GM12892 (cell line): ENCODE measurements at regions not wholly inside any gene's neighbourhood (a gene's known extent, or its start where the extent isn't known, plus 50 kb on each side); places are given as distances from the start of the nearest gene placed in this dataset.
"Not testable (repeated sequence)": the region's sequence is repeated elsewhere in the genome, so short reads cannot be mapped to it uniquely, and the experiment has no call there.

Source experiments
- DNase-seq: peaks from one replicate; pipeline ENCODE4 v3.0.0; 2011; ENCODE audit not compliant: insufficient read length
- FAIRE-seq: peaks from 2 replicates; lab custom pipeline; 2011; peaks lifted over from hg19 to GRCh38; lab: Jason Lieb, UNC
- POLR2A ChIP-seq: IDR thresholded peaks from 2 replicates; pipeline ENCODE4 v1.6.1; 2011; ENCODE audit warnings: low read depth, low read length, control low read depth
- POLR2AphosphoS5 ChIP-seq: IDR thresholded peaks from 2 replicates; pipeline ENCODE4 v1.6.1; 2011; ENCODE audit warnings: low read depth, low read length, control low read depth
- TAF1 ChIP-seq: IDR thresholded peaks from 2 replicates; pipeline ENCODE4 v1.6.1; 2011; ENCODE audit warnings: low read depth, mild to moderate bottlenecking, control low read depth, low read length, borderline replicate concordance

- no peak for DNase-seq
- no peak for FAIRE-seq
- TF ChIP-seq POLR2AphosphoS5 (no peak), TAF1 (no peak), POLR2A (no peak)
These were observed 84.9 kb downstream of the ASB1 start for GRCh38 chr2:238511614-238511950.

DNA sequence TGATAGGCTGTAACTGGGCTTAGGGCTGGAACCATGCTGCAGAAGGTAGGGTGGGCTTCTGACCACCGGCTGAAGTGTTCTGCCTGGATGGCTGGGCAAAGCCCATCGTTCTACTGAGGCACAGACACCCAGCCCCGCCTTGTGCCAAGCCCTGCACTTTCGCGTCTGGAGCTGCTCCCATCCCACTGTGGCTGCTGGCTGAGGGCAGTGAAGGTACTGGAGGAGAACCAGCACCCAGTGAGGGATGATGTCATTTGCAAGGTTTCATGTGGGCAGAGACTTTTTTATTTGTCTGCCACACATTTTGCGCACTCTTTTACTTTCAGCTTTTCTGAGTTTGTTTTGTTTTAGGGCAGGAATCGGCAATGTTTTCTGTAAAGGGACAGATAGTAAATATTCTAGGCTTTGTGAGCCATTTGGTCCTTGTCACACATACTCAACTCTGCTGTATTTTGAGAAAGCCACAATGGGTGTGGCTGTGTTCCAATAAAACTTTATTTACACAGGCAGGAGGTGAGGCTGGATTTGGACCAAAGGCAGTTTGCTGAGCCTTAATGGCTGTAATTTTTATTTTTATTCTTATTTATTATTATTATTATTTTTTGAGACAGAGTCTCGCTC is 85.6 kb downstream of the ASB1 start:
- FAIRE-seq, result no peak
- DNase-seq, result no peak
- no peak for TF ChIP-seq POLR2AphosphoS5
- no peak for TF ChIP-seq POLR2A
- TF ChIP-seq TAF1, result no peak

DNA sequence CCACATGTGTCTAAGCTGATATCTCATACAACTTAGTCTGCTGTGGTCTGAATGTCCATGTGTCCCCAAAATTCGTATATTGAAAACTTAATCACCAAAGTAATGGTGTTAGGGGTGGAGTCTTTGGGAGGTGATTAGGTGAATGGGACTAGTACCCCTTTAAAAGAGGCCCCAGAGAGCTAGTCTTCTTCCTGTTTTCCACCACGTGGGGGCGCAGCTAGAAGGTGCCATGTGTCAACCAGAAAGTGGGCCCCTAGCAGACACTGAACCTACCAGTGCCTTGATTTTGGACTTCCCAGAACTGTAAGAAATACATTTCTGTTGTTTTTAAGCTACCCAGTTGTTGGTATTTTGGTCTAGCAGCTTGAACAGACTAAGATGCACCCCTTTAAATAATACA is 86.6 kb downstream of the ASB1 start:
- no peak for DNase-seq
- TF ChIP-seq TAF1, result no peak
- no peak for TF ChIP-seq POLR2AphosphoS5
- no peak for TF ChIP-seq POLR2A
- FAIRE-seq, result no peak

GRCh38 chr2:238514024-238514423 is 87.3 kb downstream of the ASB1 start:
- FAIRE-seq, DNase-seq: not testable (repeated sequence)

DNA sequence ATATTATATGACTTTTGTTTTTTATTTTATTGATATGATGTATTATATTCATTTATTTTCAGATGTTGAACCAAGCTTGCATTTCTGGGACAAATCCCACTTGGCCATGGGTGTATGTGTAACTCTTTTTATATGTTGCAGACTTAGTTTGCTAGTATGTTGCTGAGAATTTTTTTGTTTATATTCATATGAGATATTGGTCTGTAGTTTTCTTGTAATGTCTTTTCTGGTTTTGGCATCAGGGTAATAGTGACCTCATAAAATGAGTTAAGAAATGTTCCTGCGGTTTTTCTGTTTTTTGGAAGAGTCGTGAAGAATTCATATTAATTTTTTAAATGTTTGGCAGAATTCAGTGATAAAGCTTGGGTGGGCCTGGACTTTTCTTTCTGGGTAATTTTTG is 88.7 kb downstream of the ASB1 start:
- FAIRE-seq (no peak), DNase-seq (no peak)
- TF ChIP-seq POLR2AphosphoS5 (no peak), TAF1 (no peak)

DNA sequence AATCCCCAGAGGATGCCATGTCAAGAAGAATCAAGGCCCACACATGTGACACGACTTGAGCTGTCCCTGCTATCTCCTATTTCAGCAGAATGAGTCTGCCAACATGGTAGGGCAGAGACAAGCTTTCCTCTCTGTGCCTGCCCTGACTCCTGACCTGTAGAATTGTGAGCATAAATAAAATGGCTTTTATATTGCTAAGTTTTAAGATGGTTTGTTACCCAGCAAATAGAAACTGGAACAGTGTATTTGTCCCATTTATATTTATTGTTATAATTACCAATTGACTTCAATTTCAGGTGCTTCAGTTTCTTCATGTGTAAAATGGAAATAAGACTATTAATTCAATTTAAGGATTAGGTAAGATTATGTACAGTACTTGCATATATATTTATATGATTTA is 90.5 kb downstream of the ASB1 start:
- no peak for FAIRE-seq
- TF ChIP-seq POLR2A (no peak), POLR2AphosphoS5 (no peak), TAF1 (no peak)
- DNase-seq, result no peak

GRCh38 chr2:238518172-238518820 is 91.6 kb downstream of the ASB1 start:
- DNase-seq (no peak), FAIRE-seq (no peak)
- no peak for TF ChIP-seq POLR2A

DNA sequence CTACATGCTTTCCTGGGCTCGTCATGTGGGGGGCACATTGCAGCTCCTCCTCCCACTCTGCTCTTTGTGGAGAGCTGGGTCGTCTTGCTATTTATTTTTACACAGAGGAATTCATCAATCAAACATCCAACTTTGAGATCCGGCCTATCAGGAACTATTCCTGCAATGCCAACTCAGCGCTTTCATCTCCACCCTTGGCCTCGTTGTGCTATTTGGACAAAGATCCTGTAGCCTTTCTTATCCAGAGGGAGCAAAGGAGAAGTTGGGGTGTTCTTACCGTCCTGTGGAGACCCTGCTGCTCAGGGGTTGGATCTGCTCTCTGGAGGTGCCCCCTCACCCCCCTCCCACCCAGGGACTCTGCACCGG is 92.1 kb downstream of the ASB1 start:
- FAIRE-seq (no peak), DNase-seq (no peak)
- TF ChIP-seq POLR2AphosphoS5, result no peak
- no peak for TF ChIP-seq TAF1
- no peak for TF ChIP-seq POLR2A

DNA sequence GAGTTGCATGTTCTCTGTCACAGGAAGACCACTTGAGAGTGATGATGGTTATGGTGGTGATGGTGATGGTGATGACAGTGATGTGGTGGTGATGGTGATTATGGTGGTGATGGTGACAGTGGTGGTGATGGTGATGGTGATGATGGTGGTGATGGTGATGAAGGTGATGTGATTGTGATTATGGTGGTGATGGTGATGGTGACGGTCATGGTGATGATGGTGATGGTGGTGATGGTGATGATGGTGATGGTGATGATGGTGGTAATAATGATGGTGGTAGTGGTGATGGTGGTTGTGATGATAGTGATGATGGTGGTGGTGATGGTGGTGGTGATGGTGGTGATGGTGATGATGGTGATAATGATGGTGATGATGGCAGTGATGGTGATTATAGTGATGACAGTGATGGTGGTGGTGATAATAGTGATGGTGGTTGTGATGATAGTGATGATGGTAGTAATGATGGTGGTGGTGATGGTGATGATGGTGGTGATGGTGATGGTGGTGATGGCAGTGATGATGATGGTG is 93.7 kb downstream of the ASB1 start:
- DNase-seq, result no peak
- no peak for FAIRE-seq
- TF ChIP-seq POLR2AphosphoS5, result no peak
- TF ChIP-seq TAF1, result no peak
- TF ChIP-seq POLR2A, result no peak

DNA sequence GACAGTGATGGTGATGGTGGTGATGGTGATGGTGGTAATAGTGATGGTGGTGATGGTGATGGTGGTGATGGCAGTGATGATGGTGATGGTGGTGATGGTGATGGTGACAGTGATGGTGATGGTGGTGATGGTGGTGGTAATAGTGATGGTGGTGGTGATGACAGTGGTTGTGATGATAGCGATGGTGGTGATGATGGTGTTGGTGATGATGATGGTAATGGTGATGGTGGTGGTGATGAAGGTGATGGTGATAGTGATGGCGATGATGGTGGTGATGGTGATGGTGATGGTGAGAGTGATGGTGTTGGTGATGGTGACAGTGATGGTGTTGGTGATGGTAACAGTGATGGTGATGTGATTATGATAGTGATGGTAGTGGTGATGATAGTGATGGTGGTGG is 94.3 kb downstream of the ASB1 start:
- no peak for FAIRE-seq
- no peak for TF ChIP-seq POLR2AphosphoS5
- no peak for TF ChIP-seq TAF1
- no peak for TF ChIP-seq POLR2A
- DNase-seq, result no peak

DNA sequence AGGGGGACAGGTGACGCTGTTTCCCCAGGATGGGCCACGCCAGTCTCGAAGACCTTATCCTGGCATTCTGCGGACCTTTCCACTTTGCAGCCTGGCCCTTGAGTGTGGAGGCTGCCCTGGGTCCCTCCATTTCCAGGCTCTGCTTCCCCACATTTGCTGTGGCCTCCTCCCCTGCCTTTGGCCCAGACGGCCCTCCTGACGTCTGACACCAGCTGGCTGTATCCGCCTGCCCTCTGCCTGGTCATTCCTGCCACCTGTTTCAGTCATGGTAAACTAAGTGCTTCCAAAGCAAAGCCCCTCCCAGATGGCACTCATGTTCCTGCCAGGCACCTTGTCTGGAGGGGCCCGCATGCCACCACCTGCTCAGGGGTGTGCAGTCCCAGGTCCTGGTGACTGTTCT is 95.1 kb downstream of the ASB1 start:
- no peak for TF ChIP-seq POLR2A
- no peak for TF ChIP-seq POLR2AphosphoS5
- TF ChIP-seq TAF1, result no peak
- FAIRE-seq, result no peak
- DNase-seq, result no peak
